Activated naive CD8-positive, alpha-beta T cell treated with anti-CD3 and anti-CD28 coated beads, Interleukin-2, amount 10 ng/mL, durations not matched to agents 7 days and 5 days (primary cell): ENCODE measurements at regions not wholly inside any gene's neighbourhood (a gene's known extent, or its start where the extent isn't known, plus 50 kb on each side); places are given as distances from the start of the nearest gene placed in this dataset.
"Not testable (repeated sequence)": the region's sequence is repeated elsewhere in the genome, so short reads cannot be mapped to it uniquely, and the experiment has no call there.

Experiments used
- ATAC-seq: fragments of 150-1000 bp; cut with Tn5 transposase; one replicate; pipeline ENCODE4 v1.10.0; 2021; ENCODE audit warnings: low read depth, moderate library complexity
- POLR2A ChIA-PET: fragments of 350-600 bp; sonication (Branson Sonifier 250); formaldehyde crosslinking; loops from one replicate; lab custom pipeline; 2021; ENCODE audit warnings: antibody characterized with exemption; lab: Charles Lee
- DNase-seq: peaks from one replicate; pipeline ENCODE4 v3.0.0; 2021
- H3K27ac Mint-ChIP-seq: one replicate; pipeline ENCODE4 v1.8.0; 2022; ENCODE audit warnings: mild to moderate bottlenecking, mixed read lengths
- H3K27me3 Mint-ChIP-seq: one replicate; pipeline ENCODE4 v1.8.0; 2022; ENCODE audit warnings: mild to moderate bottlenecking, moderate library complexity, mixed read lengths
- H3K36me3 Mint-ChIP-seq: one replicate; pipeline ENCODE4 v1.8.0; 2021; ENCODE audit warnings: mild to moderate bottlenecking, mixed read lengths
- H3K4me1 Mint-ChIP-seq: one replicate; pipeline ENCODE4 v1.8.0; 2021; ENCODE audit warnings: mixed read lengths
- H3K4me3 Mint-ChIP-seq: one replicate; pipeline ENCODE4 v1.8.0; 2022; ENCODE audit warnings: mild to moderate bottlenecking, moderate library complexity, mixed read lengths
- H3K9me3 Mint-ChIP-seq: one replicate; pipeline ENCODE4 v1.8.0; 2021; ENCODE audit warnings: mixed read lengths

DNA sequence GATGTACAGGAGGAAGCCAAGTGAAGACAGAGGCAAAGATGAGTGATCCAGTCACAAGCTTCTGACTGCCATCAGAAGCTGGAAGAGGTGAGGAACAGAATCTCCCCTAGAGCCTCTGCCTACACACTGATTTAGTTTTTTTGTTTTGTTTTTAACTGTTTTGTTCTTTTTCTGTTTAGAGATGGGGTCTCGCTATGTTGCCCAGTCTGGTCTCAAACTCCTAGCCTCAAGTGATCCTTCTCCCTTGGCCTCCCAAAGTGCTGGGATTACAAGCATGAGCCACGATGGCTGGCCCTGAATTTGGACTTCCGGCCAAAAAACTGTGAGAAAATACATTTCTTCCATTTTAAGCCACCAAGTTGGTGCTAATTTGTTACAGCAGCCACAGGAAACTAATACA, 204.7 kb upstream of the ZNF608 start:
- no peak for ATAC-seq

DNA sequence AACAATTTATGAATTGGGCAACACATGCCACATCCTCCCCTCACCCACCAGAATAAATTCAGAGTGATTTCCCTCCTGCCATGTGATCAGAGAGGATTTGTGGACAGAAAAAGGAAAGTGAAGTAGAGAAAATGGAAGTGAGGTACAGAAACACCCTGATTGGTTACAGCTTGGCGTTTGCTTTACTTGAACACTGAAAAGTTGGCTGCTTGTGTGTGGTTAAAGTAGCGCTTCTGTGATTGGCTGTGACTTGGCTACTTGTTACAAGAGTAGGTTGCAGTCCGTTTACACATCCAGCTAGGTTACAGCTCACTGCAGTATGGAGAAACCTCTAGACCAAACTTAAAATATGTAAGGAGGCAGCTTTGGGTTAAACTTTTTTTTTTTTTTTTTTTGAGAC, 205.2 kb upstream of the ZNF608 start:
- POLR2A ChIA-PET = interaction anchor here (0.7 kb wide), 1 partner anchor 16 kb away, joined by 3 read pairs; no protein-coding TSS in a partner anchor
- no peaks in the 10 kb centered on the region for H3K36me3 Mint-ChIP-seq
- H3K4me3 Mint-ChIP-seq = no peak overlapping the region
- H3K9me3 Mint-ChIP-seq = peaks cover 8% of the 10 kb centered on the region
- DNase-seq (no peak), ATAC-seq (no peak)
- H3K4me1 Mint-ChIP-seq = peaks cover 4% of the 10 kb centered on the region
- no peaks in the 10 kb centered on the region for H3K27me3 Mint-ChIP-seq
- no peak overlapping the region for H3K27ac Mint-ChIP-seq

More for the DNA sequence above, 204.7 kb upstream of the ZNF608 start:
- Mint-ChIP-seq H3K36me3 (no peaks in the 10 kb centered on the region), H3K4me3 (no peak overlapping the region), H3K9me3 (peaks cover 8% of the 10 kb centered on the region), H3K27ac (no peak overlapping the region), H3K27me3 (no peaks in the 10 kb centered on the region), H3K4me1 (peaks cover 4% of the 10 kb centered on the region)
- DNase-seq = no peak
- POLR2A ChIA-PET = interaction anchor here (0.7 kb wide), 1 partner anchor 15 kb away, joined by 3 read pairs; no protein-coding TSS in a partner anchor

GRCh38 chr5:124952079-124952478, 205.6 kb upstream of the ZNF608 start:
- H3K27ac Mint-ChIP-seq = no peak overlapping the region
- H3K4me1 Mint-ChIP-seq = peaks cover 4% of the 10 kb centered on the region
- no peak for DNase-seq
- ATAC-seq = no peak
- POLR2A ChIA-PET = interaction anchor here (0.7 kb wide), 1 partner anchor 16 kb away, joined by 3 read pairs; no protein-coding TSS in a partner anchor
- no peaks in the 10 kb centered on the region for H3K27me3 Mint-ChIP-seq
- H3K9me3 Mint-ChIP-seq = peaks cover 8% of the 10 kb centered on the region
- no peak overlapping the region for H3K4me3 Mint-ChIP-seq
- no peaks in the 10 kb centered on the region for H3K36me3 Mint-ChIP-seq

- DNase-seq (no peak), ATAC-seq (no peak)
- H3K9me3 Mint-ChIP-seq = peaks cover 4% of the 10 kb centered on the region
- H3K27ac Mint-ChIP-seq = no peak overlapping the region
- H3K4me1 Mint-ChIP-seq = peaks cover 4% of the 10 kb centered on the region
- H3K27me3 Mint-ChIP-seq = no peaks in the 10 kb centered on the region
- no peaks in the 10 kb centered on the region for H3K36me3 Mint-ChIP-seq
- no peak overlapping the region for H3K4me3 Mint-ChIP-seq
- POLR2A ChIA-PET = no interaction called here
These were observed 206.1 kb upstream of the ZNF608 start for GRCh38 chr5:124952566-124952965.

GRCh38 chr5:124954784-124955183, 208.3 kb upstream of the ZNF608 start:
- POLR2A ChIA-PET = no interaction called here
- DNase-seq (no peak), ATAC-seq (no peak)
- H3K9me3 Mint-ChIP-seq = peaks cover 1% of the 10 kb centered on the region
- H3K4me1 Mint-ChIP-seq = no peaks in the 10 kb centered on the region
- H3K36me3 Mint-ChIP-seq = no peaks in the 10 kb centered on the region
- H3K27me3 Mint-ChIP-seq = no peaks in the 10 kb centered on the region
- no peak overlapping the region for H3K27ac Mint-ChIP-seq
- H3K4me3 Mint-ChIP-seq = no peak overlapping the region

DNA sequence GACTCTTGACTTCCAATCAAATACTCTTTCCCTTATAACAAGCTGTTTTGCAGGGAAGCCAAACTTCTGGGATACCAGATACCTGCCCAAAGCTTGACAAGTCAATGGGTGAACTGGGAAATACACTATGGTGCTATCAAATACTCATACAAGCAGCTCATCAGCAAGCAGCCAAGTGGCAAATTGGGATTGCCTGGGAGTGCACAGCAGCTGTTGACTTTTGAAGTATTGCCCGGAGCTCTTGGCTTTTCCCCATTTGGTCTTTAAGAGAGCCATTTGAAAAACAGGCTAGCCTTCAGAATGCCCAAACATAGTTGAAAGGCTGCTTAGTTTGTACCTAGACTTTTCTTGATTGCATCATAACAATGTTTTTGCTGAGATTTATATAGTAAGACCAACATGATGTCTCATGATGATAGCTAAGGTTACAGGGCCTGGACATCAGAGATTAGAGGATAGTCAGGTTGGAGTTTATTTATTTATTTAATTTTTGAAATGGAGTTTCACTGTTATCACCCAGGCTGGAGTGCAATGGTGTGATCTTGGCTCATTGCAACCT, 210.1 kb upstream of the ZNF608 start:
- no peak for ATAC-seq
- H3K9me3 Mint-ChIP-seq = peaks cover 1% of the 10 kb centered on the region
- H3K27me3 Mint-ChIP-seq = no peaks in the 10 kb centered on the region
- H3K4me3 Mint-ChIP-seq = no peak overlapping the region
- no peaks in the 10 kb centered on the region for H3K4me1 Mint-ChIP-seq
- H3K36me3 Mint-ChIP-seq = no peaks in the 10 kb centered on the region
- POLR2A ChIA-PET = no interaction called here
- DNase-seq = no peak
- no peak overlapping the region for H3K27ac Mint-ChIP-seq

GRCh38 chr5:124957063-124957462, 210.6 kb upstream of the ZNF608 start:
- peaks cover 1% of the 10 kb centered on the region for H3K9me3 Mint-ChIP-seq
- H3K4me3 Mint-ChIP-seq = no peak overlapping the region
- DNase-seq (no peak), ATAC-seq (no peak)
- POLR2A ChIA-PET = no interaction called here
- no peaks in the 10 kb centered on the region for H3K36me3 Mint-ChIP-seq
- H3K27me3 Mint-ChIP-seq = no peaks in the 10 kb centered on the region
- H3K27ac Mint-ChIP-seq = no peak overlapping the region
- H3K4me1 Mint-ChIP-seq = no peaks in the 10 kb centered on the region

DNA sequence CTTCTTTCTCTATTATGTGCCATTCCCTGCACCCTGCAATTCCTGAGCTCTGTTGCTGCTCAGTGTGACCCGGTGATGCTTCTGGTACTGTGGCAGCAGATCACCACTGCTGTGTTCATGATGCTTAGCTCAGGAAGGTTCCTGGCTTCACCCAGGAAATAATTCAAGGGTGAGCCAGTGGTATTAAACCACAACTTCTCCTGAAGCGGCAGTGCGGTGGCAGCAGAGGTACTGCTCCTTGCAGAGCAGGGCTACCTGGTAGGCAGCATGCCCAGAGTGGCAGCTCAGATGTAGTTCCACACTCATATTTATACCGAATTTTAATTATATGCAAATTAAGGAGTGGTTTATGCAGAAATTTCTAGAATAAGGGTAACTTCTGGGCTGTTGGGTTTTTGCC, 213.8 kb upstream of the ZNF608 start:
- no peaks in the 10 kb centered on the region for H3K36me3 Mint-ChIP-seq
- H3K4me3 Mint-ChIP-seq = no peak overlapping the region
- no peaks in the 10 kb centered on the region for H3K27me3 Mint-ChIP-seq
- no peaks in the 10 kb centered on the region for H3K4me1 Mint-ChIP-seq
- POLR2A ChIA-PET = no interaction called here
- no peak overlapping the region for H3K27ac Mint-ChIP-seq
- DNase-seq (no peak), ATAC-seq (no peak)
- H3K9me3 Mint-ChIP-seq = peaks cover 1% of the 10 kb centered on the region

DNA sequence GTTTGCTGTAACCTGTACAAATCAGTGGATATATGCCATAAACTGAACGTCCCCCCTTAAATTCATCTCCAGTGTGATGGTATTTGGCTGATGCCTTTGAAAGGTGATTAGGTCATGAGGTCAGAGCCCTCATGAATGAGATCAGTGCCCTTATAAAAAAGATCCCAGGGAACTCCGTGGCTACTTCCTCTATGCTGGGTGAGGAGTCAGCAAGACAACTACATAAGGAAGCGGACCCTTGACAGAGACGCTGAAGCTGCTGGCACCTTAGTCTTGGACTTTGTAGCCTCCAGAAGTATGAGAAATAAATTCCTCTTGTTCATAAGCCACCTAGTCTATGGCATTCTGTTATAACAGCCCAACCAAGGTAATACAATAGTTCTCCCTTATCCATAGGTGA, 215.1 kb upstream of the ZNF608 start:
- Mint-ChIP-seq H3K27ac (no peak overlapping the region), H3K4me1 (no peaks in the 10 kb centered on the region), H3K9me3 (no peaks in the 10 kb centered on the region), H3K27me3 (no peaks in the 10 kb centered on the region), H3K4me3 (no peak overlapping the region), H3K36me3 (no peaks in the 10 kb centered on the region)
- ATAC-seq = no peak
- POLR2A ChIA-PET = no interaction called here
- no peak for DNase-seq

- Mint-ChIP-seq H3K27ac (no peak overlapping the region), H3K27me3 (no peaks in the 10 kb centered on the region), H3K36me3 (no peaks in the 10 kb centered on the region), H3K4me3 (no peak overlapping the region), H3K9me3 (no peaks in the 10 kb centered on the region), H3K4me1 (no peaks in the 10 kb centered on the region)
- ATAC-seq (no peak), DNase-seq (no peak)
- POLR2A ChIA-PET = no interaction called here
These were observed 215.7 kb upstream of the ZNF608 start for GRCh38 chr5:124962111-124962510.

GRCh38 chr5:124962735-124963134, 216.3 kb upstream of the ZNF608 start:
- no peaks in the 10 kb centered on the region for H3K4me1 Mint-ChIP-seq
- H3K4me3 Mint-ChIP-seq = no peak overlapping the region
- no peak overlapping the region for H3K27ac Mint-ChIP-seq
- H3K27me3 Mint-ChIP-seq = no peaks in the 10 kb centered on the region
- POLR2A ChIA-PET = no interaction called here
- no peaks in the 10 kb centered on the region for H3K36me3 Mint-ChIP-seq
- no peaks in the 10 kb centered on the region for H3K9me3 Mint-ChIP-seq
- DNase-seq = no peak
- no peak for ATAC-seq

DNA sequence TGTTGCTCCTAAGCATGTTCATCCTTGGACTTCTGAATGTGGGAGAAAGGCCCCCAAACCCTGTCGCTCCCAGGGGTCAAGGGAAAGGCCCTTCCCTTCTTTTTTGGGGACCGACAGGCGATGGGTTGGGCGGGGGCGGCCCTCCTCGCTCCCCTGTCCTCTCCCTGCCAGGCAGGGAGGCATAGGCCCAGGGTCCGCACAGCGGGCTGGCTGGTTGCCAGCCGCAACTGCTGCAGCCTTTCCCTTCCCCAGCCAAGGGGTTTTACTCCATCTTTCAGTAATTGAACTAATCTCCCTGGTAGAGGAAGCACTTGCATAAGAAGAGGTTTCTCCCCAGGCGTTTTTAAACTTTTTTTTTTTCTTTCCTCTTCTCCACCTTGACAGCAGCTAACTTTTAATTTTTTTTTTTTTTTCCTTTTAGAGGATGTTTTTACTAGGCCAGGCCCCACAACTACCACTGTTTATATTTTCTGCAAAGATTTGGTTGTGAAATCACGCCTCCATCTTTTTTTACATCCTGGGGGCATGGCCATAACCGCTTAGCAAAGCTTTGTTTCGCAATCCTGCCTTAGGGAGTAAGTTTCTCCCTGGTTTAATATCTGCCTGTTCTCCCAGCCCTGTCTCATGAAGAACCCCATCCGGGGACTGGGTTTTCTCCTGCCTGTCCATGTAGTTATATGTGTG, 216.9 kb upstream of the ZNF608 start:
- no peaks in the 10 kb centered on the region for H3K27me3 Mint-ChIP-seq
- POLR2A ChIA-PET = no interaction called here

DNA sequence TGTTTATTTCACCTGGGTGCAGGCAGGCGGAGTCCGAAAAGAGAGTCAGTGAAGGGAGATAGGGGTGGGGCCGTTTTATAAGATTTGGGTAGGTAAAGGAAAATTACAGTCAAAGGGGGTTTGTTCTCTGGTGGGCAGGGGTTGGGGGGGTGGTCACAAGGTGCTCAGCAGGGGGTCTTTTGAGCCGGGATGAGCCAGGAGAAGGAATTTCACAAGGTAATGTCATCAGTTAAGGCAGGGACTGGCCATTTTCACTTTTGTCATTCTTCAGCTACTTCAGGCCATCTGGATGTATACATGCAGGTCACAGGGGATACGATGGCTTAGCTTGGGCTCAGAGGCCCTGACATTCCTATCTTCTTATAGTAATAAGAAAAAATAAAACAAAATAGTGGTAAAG, 220.3 kb upstream of the ZNF608 start:
- DNase-seq, H3K4me1 Mint-ChIP-seq, H3K4me3 Mint-ChIP-seq, H3K27me3 Mint-ChIP-seq, H3K36me3 Mint-ChIP-seq, H3K9me3 Mint-ChIP-seq, ATAC-seq, H3K27ac Mint-ChIP-seq, POLR2A ChIA-PET: not testable (repeated sequence)

More for the DNA sequence above, 216.9 kb upstream of the ZNF608 start:
- H3K4me1 Mint-ChIP-seq = no peaks in the 10 kb centered on the region
- DNase-seq (no peak), ATAC-seq (no peak)
- H3K27ac Mint-ChIP-seq = no peak overlapping the region
- no peaks in the 10 kb centered on the region for H3K9me3 Mint-ChIP-seq
- H3K36me3 Mint-ChIP-seq = no peaks in the 10 kb centered on the region
- H3K4me3 Mint-ChIP-seq = no peak overlapping the region

DNA sequence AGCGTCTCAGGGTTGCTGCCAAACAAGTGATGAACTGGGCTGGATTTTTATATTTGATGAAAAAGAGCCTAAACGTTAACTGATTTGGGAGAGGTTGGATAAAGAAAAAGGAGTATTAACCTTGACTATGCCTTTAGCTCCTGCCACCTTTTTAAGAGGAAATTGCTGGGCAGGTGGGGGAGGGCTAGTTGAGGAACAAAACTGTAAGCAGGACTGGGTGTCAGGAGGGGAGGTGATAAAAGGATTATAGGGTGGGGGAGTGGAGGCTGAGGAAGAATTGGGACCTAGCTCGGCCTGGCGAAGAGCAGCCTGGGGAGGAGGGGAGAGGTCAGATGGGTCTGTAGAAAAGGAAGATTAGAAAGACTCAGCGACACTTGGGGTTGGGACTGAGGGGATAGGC, 223.9 kb upstream of the ZNF608 start:
- not testable (repeated sequence) for ATAC-seq

More for the DNA sequence above, 223.9 kb upstream of the ZNF608 start:
- H3K27me3 Mint-ChIP-seq, H3K9me3 Mint-ChIP-seq, DNase-seq, H3K27ac Mint-ChIP-seq, H3K36me3 Mint-ChIP-seq, POLR2A ChIA-PET, H3K4me1 Mint-ChIP-seq, H3K4me3 Mint-ChIP-seq: not testable (repeated sequence)
